ENCODE measurements at regions not wholly inside any gene's neighbourhood (a gene's known extent, or its start where the extent isn't known, plus 50 kb on each side); places are given as distances from the start of the nearest gene placed in this dataset.

DNA sequence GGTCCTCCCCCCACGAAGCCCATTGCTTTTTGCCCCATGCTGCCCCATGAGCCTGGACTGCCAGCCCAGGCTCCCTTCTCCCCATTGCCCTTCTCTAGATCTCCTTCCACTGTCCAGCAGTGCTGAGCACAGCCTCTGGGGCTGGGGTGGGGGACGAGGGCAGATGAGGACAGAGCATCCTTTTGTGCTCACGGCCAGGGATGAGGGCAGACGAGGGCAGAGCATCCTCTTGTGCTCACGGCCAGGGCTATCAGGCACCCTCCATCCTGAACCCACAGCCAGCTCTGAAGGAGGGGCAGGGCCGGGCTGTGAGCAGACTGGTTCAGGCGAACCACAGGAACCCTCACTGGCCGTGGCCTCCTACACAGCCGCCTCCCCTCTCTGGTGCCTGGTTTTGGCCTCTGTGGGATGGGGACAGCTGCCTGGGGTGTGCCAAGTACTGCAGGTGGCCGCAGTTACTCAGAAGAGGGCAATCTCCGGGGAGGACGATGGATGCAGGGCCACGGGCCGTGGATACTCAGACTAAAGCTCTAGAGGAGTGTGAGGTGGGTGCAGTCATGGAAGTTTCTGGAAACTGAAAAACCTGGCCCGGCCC, 1258.8 kb downstream of the BRD1 start:
- no peak for DNase-seq (ENCODE audit: extremely low read depth, low read depth)
- TF ChIP-seq, protein P1, sequence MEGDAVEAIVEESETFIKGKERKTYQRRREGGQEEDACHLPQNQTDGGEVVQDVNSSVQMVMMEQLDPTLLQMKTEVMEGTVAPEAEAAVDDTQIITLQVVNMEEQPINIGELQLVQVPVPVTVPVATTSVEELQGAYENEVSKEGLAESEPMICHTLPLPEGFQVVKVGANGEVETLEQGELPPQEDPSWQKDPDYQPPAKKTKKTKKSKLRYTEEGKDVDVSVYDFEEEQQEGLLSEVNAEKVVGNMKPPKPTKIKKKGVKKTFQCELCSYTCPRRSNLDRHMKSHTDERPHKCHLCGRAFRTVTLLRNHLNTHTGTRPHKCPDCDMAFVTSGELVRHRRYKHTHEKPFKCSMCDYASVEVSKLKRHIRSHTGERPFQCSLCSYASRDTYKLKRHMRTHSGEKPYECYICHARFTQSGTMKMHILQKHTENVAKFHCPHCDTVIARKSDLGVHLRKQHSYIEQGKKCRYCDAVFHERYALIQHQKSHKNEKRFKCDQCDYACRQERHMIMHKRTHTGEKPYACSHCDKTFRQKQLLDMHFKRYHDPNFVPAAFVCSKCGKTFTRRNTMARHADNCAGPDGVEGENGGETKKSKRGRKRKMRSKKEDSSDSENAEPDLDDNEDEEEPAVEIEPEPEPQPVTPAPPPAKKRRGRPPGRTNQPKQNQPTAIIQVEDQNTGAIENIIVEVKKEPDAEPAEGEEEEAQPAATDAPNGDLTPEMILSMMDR (IDR thresholded peaks at IDR 0.05; ENCODE audit: low read depth, low read length, missing control alignments), result no peak
- no peak overlapping the region for H3K4me3 ChIP-seq (replicated peaks; ENCODE audit: low read depth, low read length)

DNA sequence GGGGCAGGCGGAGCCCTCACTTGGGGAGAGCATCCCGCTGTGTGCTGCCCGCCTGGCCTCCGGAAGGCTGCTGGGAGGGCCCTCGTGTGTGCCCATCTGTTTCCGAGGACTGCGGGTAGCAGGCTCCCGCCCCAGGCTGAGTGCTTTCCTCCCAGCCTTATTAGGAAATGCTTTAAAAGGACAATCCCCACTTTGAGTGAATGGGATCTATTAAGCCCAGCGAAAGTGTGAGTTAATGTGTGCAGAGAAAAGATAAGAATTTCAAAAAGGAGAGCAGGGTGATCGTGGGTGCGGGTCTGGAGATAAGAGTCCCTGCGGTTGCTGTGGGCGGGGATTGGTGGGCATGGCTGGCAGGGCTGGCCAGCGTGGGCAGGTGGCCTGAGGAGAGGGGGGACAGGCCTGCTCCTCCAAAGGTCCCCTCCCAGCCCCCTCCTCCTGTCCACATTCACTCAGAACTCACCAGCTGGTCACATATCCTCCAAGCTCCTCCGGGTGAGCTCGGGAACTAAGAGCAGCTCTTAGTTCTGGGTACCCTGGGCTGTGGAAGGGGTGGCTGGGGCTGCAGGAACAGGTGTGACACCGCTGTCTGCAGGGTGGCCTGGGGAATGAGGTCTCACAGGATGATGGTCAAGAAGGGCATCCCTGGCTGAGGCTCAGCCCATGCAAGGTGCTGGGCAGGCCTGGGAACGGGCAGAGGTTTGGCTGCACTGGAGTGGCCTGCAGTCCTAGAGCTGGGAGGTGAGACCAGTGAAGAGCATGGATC, 1260.3 kb downstream of the BRD1 start:
- H3K4me3 ChIP-seq (replicated peaks; ENCODE audit: low read depth, low read length), result no peak overlapping the region
- no peak for DNase-seq (ENCODE audit: extremely low read depth, low read depth)
- TF ChIP-seq, protein P1 (IDR thresholded peaks at IDR 0.05; ENCODE audit: low read depth, low read length, missing control alignments), result no peak

DNA sequence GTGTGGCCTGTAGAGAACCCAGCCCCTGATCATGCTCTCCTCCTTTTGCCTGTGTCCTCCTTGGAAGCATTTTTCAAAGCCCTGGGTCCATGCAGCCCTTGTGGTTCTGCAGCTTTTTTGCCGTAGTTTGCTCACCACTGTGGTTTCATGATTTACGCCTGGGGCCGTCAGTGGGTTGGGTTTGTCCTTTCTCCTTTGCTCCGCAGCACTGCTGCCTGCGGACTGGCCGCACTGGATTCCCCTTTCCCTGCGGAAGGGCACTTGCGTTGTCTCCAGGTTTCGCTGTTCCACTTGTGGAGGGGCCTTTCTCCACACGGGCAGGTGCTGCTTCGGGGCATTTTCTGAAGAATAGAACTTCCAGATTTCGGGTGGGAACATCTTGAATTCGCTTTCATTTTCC, 1260.9 kb downstream of the BRD1 start:
- TF ChIP-seq, protein P1 (IDR thresholded peaks at IDR 0.05; ENCODE audit: low read depth, low read length, missing control alignments), result no peak
- DNase-seq (ENCODE audit: extremely low read depth, low read depth), result no peak
- H3K4me3 ChIP-seq (replicated peaks; ENCODE audit: low read depth, low read length), result no peak overlapping the region

DNA sequence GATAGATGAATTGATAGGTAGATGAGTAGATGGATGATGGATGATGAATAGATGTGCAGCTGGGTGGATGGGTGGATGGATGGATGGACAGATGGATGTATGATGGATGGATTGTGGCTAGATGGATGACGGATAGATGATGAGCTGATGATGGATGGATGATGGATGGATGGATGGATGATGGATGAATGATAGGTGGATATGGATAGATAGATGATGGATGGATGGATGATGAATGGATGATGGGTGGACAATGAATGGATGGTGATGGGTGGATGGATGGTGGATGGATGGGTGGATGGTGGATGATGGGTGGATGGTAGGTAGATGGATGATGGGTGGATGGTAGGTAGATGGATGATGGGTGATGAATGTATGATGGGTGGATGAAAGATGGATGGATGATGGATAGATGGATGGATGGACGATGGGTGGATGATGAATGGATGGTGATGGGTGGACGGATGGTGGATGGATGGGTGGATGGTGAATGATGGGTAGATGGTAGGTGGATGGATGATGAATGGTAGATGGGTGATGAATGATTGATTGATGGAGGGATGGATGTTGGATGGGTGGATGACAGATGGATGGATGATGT, 1261.7 kb downstream of the BRD1 start:
- no peak overlapping the region for H3K4me3 ChIP-seq (replicated peaks; ENCODE audit: low read depth, low read length)
- DNase-seq (ENCODE audit: extremely low read depth, low read depth), result no peak
- TF ChIP-seq, protein P1 (IDR thresholded peaks at IDR 0.05; ENCODE audit: low read depth, low read length, missing control alignments), result no peak

DNA sequence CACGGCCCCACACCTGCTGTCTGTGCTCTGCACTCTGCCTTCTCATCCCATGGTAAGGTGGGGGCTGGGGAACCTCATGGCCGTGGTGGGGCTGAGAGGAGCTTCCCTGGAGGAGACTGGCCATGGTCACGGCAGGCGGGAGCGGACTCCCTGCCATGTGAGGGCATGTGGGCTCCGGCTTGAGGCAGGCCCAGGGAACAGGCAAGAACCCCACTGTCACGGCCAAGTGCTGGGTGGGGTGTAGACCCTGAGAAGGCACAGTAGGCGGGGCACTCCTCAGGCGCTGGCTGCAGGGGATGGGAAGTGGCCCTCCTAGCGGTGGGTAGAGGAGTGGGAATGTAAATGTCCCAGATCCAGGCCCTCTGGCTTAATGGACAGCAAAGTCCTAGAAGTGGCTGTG, 1262.7 kb downstream of the BRD1 start:
- H3K4me3 ChIP-seq (replicated peaks; ENCODE audit: low read depth, low read length), result no peak overlapping the region
- DNase-seq (ENCODE audit: extremely low read depth, low read depth), result no peak
- TF ChIP-seq, protein P1 (IDR thresholded peaks at IDR 0.05; ENCODE audit: low read depth, low read length, missing control alignments), result no peak

DNA sequence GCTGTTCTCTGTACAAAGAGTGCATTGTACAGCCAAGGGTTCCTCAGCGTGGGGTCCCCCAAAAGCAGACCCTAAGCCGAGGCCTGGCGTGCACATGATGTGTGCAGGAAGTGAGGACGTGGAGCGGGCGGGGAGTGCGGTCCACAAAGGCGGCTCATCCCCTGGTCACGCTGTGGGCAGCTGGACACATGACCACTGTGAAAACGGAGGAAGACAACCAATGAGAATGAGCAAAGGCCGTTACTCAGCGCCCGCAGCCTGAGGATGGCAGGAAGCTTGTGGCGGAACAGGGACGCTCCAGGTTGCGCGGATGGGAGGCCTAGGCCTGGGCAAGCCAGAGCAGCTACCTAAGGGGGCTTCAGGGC, 1263.7 kb downstream of the BRD1 start:
- DNase-seq (ENCODE audit: extremely low read depth, low read depth), result no peak
- TF ChIP-seq, protein P1 (IDR thresholded peaks at IDR 0.05; ENCODE audit: low read depth, low read length, missing control alignments), result no peak
- no peak overlapping the region for H3K4me3 ChIP-seq (replicated peaks; ENCODE audit: low read depth, low read length)
